Heart left ventricle (tissue), 16 donors: ENCODE measurements at regions not wholly inside any gene's neighbourhood (a gene's known extent, or its start where the extent isn't known, plus 50 kb on each side); places are given as distances from the start of the nearest gene placed in this dataset.

Source experiments
- ATAC-seq, 4 donors: fragments of 200-7000 bp; cut with Tn5 transposase; one replicate each; pipeline ENCODE4 v1.9.1; 2020 to 2022; ENCODE audit warnings: moderate library complexity in 4 of 4, mild to moderate bottlenecking in 3 of 4, moderate number of reproducible peaks in 1 of 4
- DNase-seq, 5 donors: peaks; one replicate each; pipeline ENCODE4 v3.0.0-alpha.2; 2020
- H3K27ac ChIP-seq, 12 donors: fragments of 200-600 bp; sonication (generic) in 4 of 12; one replicate each; pipeline versions ENCODE4 v1.5.0 to v1.8.0; 2016 to 2022; ENCODE audit warnings: mild to moderate bottlenecking in 2 of 12
- H3K27me3 ChIP-seq, 9 donors: fragments of 200-600 bp; sonication (generic) in 2 of 9; one replicate each; pipeline versions ENCODE4 v1.5.1 to v1.8.0; 2016 to 2022; ENCODE audit warnings: mild to moderate bottlenecking in 3 of 9
- H3K36me3 ChIP-seq, 9 donors: fragments of 200-600 bp; sonication (generic) in 2 of 9; one replicate each; pipeline versions ENCODE4 v1.5.0 to v1.8.0; 2018 to 2022; ENCODE audit warnings: mild to moderate bottlenecking in 2 of 9
- H3K4me1 ChIP-seq, 12 donors: fragments of 200-600 bp; sonication (generic) in 4 of 12; one replicate each; pipeline versions ENCODE4 v1.5.0 to v1.8.0; 2016 to 2022; ENCODE audit warnings: mild to moderate bottlenecking in 3 of 12
- H3K4me3 ChIP-seq, 12 donors: fragments of 200-600 bp; sonication (generic) in 4 of 12; one replicate each; pipeline versions ENCODE4 v1.5.0 to v1.8.0; 2017 to 2022; ENCODE audit warnings: mild to moderate bottlenecking in 9 of 12, moderate library complexity in 4 of 12
- H3K9me3 ChIP-seq, 12 donors: fragments of 200-600 bp; sonication (generic) in 4 of 12; one replicate each; pipeline versions ENCODE4 v1.5.0 to v1.8.0; 2016 to 2022; ENCODE audit warnings: mild to moderate bottlenecking in 1 of 12
- POLR2A ChIP-seq, 2 donors: fragments of 450-650 bp; IDR thresholded peaks; one replicate each; pipeline ENCODE4 v1.6.1; 2017; ENCODE audit warnings: antibody characterized with exemption in 2 of 2, mild to moderate bottlenecking in 2 of 2, moderate library complexity in 2 of 2
- WGBS, 4 donors: extraction: QIAGEN DNeasy Blood & Tissue Kit in 2 of 4; methylation state at CpG; one replicate each; pipeline versions ENCODE4 v1.1.5 to v1.1.7; 2013 to 2018; 5-methylcytosine and 5-hydroxymethylcytosine counted together
- intact Hi-C, 10 donors: fragments of 100-400 bp; cut with DNase I; formaldehyde crosslinking; loops; one replicate each; pipeline versions ENCODE4 v1.11.1 to v1.14.2; 2022
- TF ChIP-seq, protein P1 (sequence below), 12 donors: fragments of 200-600 bp; sonication (generic) in 4 of 12; IDR thresholded peaks; one replicate each; pipeline versions ENCODE4 v1.5.0 to v1.8.0; 2018 to 2022; ENCODE audit warnings: antibody characterized with exemption in 12 of 12, mild to moderate bottlenecking in 5 of 12
- donor health status: ischemic (EF 13 %, LVEDD 7.1; RV severe dilation, severe dysfunction).
- donor health status: healthy with polysubstance abuse.
- donor health status: DM: no; HTN: yes; CAD: no.
- donor health status: DM: no; HTN: no; CAD: no.
- donor health status: ischemic (EF 25% LVEDD 6.9; RV normal size, moderate dysfunction).
- donor health status: ischemic (EF 25% LVEDD 5.7; RV mildly dilated, moderate dysfunction).
- donor health status: healthy.
- donor health status: DM: yes; HTN: yes; CAD: no.
- donor health status: ischemic (EF 35%, LVEDD 5.7; RV mildly dilated, moderate dysfunction).
- donor health status: nonischemic (EF 11% LVEDD 7.7; RV severe dilation, severe dysfunction).
- donor health status: DM: yes; HTN: yes; CAD: no.
- donor health status: PGD.
- donor health status: ischemic (EF 29% LVEDD 5.4; RV normal size, mild dysfunction).
- donor health status: nonischemic (EF 23%, LVEDD 6.1; RV moderate dilation, normal function).

GRCh38 chr12:24473097-24473496 lies 475.8 kb downstream of the BCAT1 start:
- no peak for DNase-seq
- Histone ChIP-seq H3K36me3 (no peaks in the 10 kb centered on the region), H3K4me3 (no peak overlapping the region), H3K9me3 (no peaks in the 10 kb centered on the region), H3K4me1 (no peaks in the 10 kb centered on the region), H3K27ac (no peak overlapping the region), H3K27me3 (no peaks in the 10 kb centered on the region)
- no peak for ATAC-seq
- intact Hi-C loops: no loop called here
- WGBS, 4 donors: 78 to 92% (median 84%) methylated on average over 4 of the region's 4 CpGs
- TF ChIP-seq POLR2A (IDR thresholded peaks at IDR 0.05): no peak
- TF ChIP-seq, protein P1, sequence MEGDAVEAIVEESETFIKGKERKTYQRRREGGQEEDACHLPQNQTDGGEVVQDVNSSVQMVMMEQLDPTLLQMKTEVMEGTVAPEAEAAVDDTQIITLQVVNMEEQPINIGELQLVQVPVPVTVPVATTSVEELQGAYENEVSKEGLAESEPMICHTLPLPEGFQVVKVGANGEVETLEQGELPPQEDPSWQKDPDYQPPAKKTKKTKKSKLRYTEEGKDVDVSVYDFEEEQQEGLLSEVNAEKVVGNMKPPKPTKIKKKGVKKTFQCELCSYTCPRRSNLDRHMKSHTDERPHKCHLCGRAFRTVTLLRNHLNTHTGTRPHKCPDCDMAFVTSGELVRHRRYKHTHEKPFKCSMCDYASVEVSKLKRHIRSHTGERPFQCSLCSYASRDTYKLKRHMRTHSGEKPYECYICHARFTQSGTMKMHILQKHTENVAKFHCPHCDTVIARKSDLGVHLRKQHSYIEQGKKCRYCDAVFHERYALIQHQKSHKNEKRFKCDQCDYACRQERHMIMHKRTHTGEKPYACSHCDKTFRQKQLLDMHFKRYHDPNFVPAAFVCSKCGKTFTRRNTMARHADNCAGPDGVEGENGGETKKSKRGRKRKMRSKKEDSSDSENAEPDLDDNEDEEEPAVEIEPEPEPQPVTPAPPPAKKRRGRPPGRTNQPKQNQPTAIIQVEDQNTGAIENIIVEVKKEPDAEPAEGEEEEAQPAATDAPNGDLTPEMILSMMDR (IDR thresholded peaks at IDR 0.05): no peak

DNA sequence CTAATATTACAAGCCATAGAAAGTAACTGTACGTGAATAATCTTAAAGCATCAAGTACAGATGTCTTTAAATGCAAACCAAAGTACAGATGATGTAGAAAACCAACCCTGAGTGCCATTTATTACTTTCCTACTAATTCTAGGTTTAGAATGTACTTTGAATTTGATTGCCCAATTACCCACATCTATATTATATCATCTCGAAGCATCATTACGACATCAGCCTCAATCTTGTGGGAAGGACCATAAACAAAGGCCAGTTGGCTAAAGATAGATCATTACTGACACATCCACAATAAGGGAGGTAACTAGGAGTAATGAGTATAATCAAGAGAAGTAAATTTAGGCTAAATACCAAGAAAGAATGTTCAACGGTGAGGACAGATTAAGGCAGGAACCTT lies 478.9 kb downstream of the BCAT1 start:
- H3K9me3 ChIP-seq: no peaks in the 10 kb centered on the region
- DNase-seq (no peak), ATAC-seq (no peak)
- H3K4me1 ChIP-seq: no peaks in the 10 kb centered on the region
- TF ChIP-seq, protein P1 (IDR thresholded peaks at IDR 0.05): no peak
- TF ChIP-seq POLR2A (IDR thresholded peaks at IDR 0.05): no peak
- no peak overlapping the region for H3K27ac ChIP-seq
- no peaks in the 10 kb centered on the region for H3K36me3 ChIP-seq
- intact Hi-C loops: no loop called here
- H3K27me3 ChIP-seq: no peaks in the 10 kb centered on the region
- H3K4me3 ChIP-seq: no peak overlapping the region
- 70 to 77% (median 75%) methylated on average over 4 of the region's 4 CpGs for WGBS, 4 donors

GRCh38 chr12:24469089-24469488 lies 479.8 kb downstream of the BCAT1 start:
- Histone ChIP-seq H3K27ac (no peak overlapping the region), H3K4me1 (no peaks in the 10 kb centered on the region), H3K27me3 (no peaks in the 10 kb centered on the region), H3K4me3 (no peak overlapping the region), H3K9me3 (no peaks in the 10 kb centered on the region), H3K36me3 (no peaks in the 10 kb centered on the region)
- DNase-seq (no peak), ATAC-seq (no peak)
- WGBS, 4 donors: 82 to 85% (median 84%) methylated on average over 10 of the region's 10 CpGs
- intact Hi-C loops: no loop called here
- TF ChIP-seq, protein P1 (IDR thresholded peaks at IDR 0.05): no peak
- TF ChIP-seq POLR2A (IDR thresholded peaks at IDR 0.05): no peak

DNA sequence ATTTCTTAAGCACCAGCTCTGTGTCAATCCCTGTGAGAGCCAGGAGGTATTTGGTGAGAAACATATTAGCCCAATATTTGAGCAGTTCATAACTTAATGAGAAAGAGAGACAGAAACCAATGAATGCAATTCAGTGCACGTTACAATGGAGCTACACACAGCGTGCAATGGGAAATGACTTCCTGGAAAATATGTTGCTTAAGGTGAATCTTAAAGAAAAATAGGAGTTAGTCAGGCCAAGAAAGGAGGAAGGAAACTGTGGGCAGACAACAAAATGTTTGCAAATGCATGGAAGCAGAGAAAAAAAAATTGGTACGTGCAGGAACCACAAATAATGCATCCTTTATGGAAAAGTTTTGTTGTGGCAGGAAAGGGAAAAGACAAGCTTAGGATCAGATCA lies 481.7 kb downstream of the BCAT1 start:
- no peaks in the 10 kb centered on the region for H3K9me3 ChIP-seq
- ATAC-seq (no peak), DNase-seq (no peak)
- no peaks in the 10 kb centered on the region for H3K36me3 ChIP-seq
- intact Hi-C loops: no loop called here
- H3K27ac ChIP-seq: no peak overlapping the region
- H3K27me3 ChIP-seq: no peaks in the 10 kb centered on the region
- TF ChIP-seq, protein P1 (IDR thresholded peaks at IDR 0.05): no peak
- no peak for TF ChIP-seq POLR2A (IDR thresholded peaks at IDR 0.05)
- H3K4me1 ChIP-seq: no peaks in the 10 kb centered on the region
- WGBS, 4 donors: 57 to 66% (median 59%) methylated on average over 3 of the region's 3 CpGs
- H3K4me3 ChIP-seq: no peak overlapping the region
